ENCODE measurements at regions not wholly inside any gene's neighbourhood (a gene's known extent, or its start where the extent isn't known, plus 50 kb on each side); places are given as distances from the start of the nearest gene placed in this dataset.

DNA sequence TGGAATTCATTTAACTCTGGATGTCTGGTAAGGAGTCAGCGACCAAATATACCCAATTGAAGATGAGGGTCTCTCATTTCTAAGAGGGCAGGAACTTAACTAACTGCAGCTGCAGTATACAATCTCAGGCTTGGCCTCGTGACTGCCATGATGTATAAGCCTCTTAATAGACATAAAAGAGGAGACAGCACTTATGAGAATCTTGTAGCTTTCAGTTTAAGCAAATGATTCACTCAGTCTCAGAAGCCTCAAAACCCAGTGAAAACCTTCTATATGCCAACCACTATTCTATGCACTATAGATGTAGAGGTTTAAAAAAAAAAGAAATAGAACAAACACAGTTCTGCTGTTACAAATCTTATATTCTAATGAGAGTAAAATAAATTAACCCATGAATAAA lies 513.9 kb downstream of the TBL1XR1 start:
- TF ChIP-seq, protein P1, sequence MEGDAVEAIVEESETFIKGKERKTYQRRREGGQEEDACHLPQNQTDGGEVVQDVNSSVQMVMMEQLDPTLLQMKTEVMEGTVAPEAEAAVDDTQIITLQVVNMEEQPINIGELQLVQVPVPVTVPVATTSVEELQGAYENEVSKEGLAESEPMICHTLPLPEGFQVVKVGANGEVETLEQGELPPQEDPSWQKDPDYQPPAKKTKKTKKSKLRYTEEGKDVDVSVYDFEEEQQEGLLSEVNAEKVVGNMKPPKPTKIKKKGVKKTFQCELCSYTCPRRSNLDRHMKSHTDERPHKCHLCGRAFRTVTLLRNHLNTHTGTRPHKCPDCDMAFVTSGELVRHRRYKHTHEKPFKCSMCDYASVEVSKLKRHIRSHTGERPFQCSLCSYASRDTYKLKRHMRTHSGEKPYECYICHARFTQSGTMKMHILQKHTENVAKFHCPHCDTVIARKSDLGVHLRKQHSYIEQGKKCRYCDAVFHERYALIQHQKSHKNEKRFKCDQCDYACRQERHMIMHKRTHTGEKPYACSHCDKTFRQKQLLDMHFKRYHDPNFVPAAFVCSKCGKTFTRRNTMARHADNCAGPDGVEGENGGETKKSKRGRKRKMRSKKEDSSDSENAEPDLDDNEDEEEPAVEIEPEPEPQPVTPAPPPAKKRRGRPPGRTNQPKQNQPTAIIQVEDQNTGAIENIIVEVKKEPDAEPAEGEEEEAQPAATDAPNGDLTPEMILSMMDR (IDR thresholded peaks at IDR 0.05; ENCODE audit: insufficient read depth, low read length, poor library complexity, severe bottlenecking): no peak
- Histone ChIP-seq H3K27me3 (ENCODE audit: control insufficient read depth, insufficient read depth, low read length) (no peaks in the 10 kb centered on the region), H3K4me3 (ENCODE audit: low read depth, low read length) (no peak overlapping the region), H3K36me3 (ENCODE audit: control insufficient read depth, insufficient read depth, low read length) (no peaks in the 10 kb centered on the region)
- DNase-seq (ENCODE audit: low read depth): no peak

DNA sequence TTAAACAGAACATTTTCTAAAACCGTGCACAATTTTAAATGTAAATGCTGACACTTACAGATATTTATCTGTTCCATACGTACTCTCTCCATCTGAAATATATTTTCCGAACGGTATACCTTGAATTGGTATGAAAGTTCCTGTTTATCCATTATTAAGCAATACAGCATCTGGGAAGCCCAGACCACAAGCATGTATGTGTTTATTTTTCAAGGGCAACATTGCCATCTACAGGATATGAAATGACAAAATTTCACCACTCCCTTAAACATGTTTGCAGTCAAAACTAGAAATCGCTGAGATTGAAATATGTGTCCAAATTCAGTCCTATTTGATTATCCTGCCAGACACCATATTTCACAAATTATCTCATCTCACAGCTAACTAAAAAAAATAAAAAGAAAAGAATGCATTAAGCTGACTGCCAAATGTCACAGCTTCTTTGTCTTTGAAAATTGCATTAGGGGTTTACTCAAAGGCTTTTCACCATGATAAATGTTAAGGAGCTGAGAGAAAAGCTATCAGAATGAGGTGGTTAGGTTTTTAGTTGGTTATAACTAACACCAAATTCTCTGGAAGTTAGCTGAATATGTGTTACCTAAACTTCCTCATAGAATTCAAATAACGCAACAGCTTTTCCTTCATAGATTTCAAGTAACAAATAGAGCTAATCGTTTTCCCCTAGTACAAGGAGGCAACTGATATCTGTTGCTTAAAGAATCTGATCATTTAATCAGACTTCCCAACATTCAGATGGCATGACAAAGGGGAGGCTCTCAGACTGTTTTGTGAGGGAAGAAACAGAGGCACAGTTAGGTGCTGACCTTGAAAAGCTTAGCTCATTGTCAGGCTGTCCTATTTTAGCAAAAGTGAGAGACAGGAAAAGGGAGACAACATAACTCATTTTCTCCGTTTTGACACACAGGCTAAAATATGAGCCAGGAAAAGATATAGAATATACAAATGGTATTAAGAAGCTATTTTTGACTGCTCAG lies 533.1 kb downstream of the TBL1XR1 start:
- TF ChIP-seq, protein P1 (IDR thresholded peaks at IDR 0.05; ENCODE audit: insufficient read depth, low read length, poor library complexity, severe bottlenecking): peak; percentile 23
- no peaks in the 10 kb centered on the region for H3K27me3 ChIP-seq (ENCODE audit: control insufficient read depth, insufficient read depth, low read length)
- peak; percentile 9 for DNase-seq (ENCODE audit: low read depth)
- H3K4me3 ChIP-seq (ENCODE audit: low read depth, low read length): no peak overlapping the region
- no peaks in the 10 kb centered on the region for H3K36me3 ChIP-seq (ENCODE audit: control insufficient read depth, insufficient read depth, low read length)

DNA sequence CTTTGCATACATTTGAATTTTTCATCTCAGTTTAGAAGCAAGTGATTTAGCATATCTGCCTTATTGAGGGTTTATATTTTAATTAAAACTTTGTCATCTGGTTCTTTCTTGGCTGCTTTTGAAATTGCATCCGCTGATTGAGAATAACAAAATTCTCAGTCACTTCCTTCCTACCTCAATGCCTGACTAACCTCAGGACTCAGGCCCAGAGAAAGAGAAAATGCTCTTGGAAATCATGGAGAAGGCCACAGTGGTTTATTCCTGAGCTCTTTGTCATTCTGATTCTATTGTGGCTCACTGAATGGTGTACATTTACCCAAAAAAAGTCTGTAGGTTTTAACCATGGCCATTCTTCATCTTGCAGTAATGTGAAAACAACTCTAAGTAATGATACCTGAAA lies 533.9 kb downstream of the TBL1XR1 start:
- TF ChIP-seq, protein P1 (IDR thresholded peaks at IDR 0.05; ENCODE audit: insufficient read depth, low read length, poor library complexity, severe bottlenecking): no peak
- no peaks in the 10 kb centered on the region for H3K36me3 ChIP-seq (ENCODE audit: control insufficient read depth, insufficient read depth, low read length)
- no peaks in the 10 kb centered on the region for H3K27me3 ChIP-seq (ENCODE audit: control insufficient read depth, insufficient read depth, low read length)
- DNase-seq (ENCODE audit: low read depth): no peak
- H3K4me3 ChIP-seq (ENCODE audit: low read depth, low read length): no peak overlapping the region

DNA sequence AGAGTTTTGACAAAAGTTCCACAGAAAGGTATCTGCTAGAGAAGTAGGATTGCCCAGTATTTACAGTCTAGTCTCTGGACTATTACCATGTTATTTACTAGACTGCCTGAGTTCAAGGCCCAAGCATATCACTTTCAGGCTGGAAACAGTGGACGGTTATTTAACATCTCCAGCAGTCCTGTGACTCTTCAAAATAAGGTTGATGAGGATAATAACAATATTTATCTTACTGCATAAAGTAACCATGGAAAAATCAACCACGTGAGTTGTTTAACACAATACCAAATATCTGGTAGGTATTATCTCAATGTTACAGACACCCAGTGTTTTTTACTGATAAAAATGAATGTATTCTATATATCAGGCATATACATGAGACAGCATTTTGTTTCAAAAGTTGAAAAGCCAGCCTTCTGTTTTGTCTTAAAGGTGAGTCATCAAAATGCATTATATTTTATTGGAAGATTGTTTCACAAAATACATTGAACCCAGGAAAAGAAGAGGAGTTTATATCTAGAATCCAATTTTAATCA lies 535.8 kb downstream of the TBL1XR1 start:
- no peak for DNase-seq (ENCODE audit: low read depth)
- H3K4me3 ChIP-seq (ENCODE audit: low read depth, low read length): no peak overlapping the region
- TF ChIP-seq, protein P1 (IDR thresholded peaks at IDR 0.05; ENCODE audit: insufficient read depth, low read length, poor library complexity, severe bottlenecking): no peak
- H3K27me3 ChIP-seq (ENCODE audit: control insufficient read depth, insufficient read depth, low read length): no peaks in the 10 kb centered on the region
- H3K36me3 ChIP-seq (ENCODE audit: control insufficient read depth, insufficient read depth, low read length): no peaks in the 10 kb centered on the region

DNA sequence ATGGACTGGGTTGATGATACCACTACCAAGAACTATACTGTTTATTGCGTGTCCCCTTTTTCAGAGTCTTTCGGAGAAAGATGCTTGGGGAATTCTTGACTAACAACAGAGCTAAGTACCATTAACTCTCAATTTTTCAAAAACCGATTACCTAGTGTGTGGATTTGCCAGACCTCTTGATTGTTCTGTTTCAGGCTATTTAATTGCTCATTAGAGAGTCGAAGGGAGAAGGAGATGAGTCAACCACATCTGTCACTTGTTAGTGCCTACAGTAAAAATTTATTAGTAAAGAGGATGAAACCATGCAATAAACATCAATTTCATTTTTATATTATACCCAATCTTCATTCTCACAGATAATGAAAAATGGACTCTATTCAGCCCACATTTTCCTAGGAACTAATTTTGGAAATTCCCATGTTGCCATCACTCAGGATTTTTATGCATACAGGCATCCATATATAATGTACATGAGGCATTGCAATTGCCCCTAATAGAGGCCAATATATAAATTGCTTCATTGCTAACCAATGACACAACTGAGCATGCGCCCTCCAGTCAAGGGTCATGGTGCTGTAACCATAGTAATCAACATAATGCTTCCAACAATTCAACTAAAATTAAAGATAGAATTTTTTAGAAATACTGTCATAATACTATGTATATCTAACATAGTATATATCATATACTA lies 541.7 kb downstream of the TBL1XR1 start:
- no peak overlapping the region for H3K4me3 ChIP-seq (ENCODE audit: low read depth, low read length)
- no peaks in the 10 kb centered on the region for H3K36me3 ChIP-seq (ENCODE audit: control insufficient read depth, insufficient read depth, low read length)
- no peaks in the 10 kb centered on the region for H3K27me3 ChIP-seq (ENCODE audit: control insufficient read depth, insufficient read depth, low read length)
- no peak for DNase-seq (ENCODE audit: low read depth)
- TF ChIP-seq, protein P1 (IDR thresholded peaks at IDR 0.05; ENCODE audit: insufficient read depth, low read length, poor library complexity, severe bottlenecking): no peak

All from kidney epithelial cell (primary cell).